HUES6 (cell line): ENCODE measurements at regions not wholly inside any gene's neighbourhood (a gene's known extent, or its start where the extent isn't known, plus 50 kb on each side); places are given as distances from the start of the nearest gene placed in this dataset.

Experiments used
- H3K27ac ChIP-seq: 2 replicates; pipeline ENCODE4 v1.7.0; 2013; ENCODE audit warnings: low read depth, mild to moderate bottlenecking, low read length, inconsistent platforms
- H3K27me3 ChIP-seq: 2 replicates; pipeline ENCODE4 v1.6.1; 2013; ENCODE audit warnings: low read length; ENCODE audit not compliant: control insufficient read depth, insufficient read depth
- H3K36me3 ChIP-seq: 2 replicates; pipeline ENCODE4 v1.6.1; 2013; ENCODE audit warnings: low read length; ENCODE audit not compliant: control insufficient read depth, insufficient read depth
- H3K4me1 ChIP-seq: 2 replicates; pipeline ENCODE4 v1.6.1; 2013; ENCODE audit warnings: low read length; ENCODE audit not compliant: control insufficient read depth, insufficient read depth
- H3K4me3 ChIP-seq: 2 replicates; pipeline ENCODE4 v1.5.1; 2013; ENCODE audit warnings: low read depth, low read length
- H3K9ac ChIP-seq: one replicate; pipeline ENCODE4 v1.6.1; 2013; ENCODE audit warnings: mild to moderate bottlenecking, low read length
- H3K9me3 ChIP-seq: 2 replicates; pipeline ENCODE4 v1.6.1; 2013; ENCODE audit warnings: low read depth, low read length; ENCODE audit not compliant: control insufficient read depth, insufficient read depth

- Histone ChIP-seq H3K27me3 (no peaks in the 10 kb centered on the region), H3K4me3 (no peak overlapping the region), H3K27ac (no peak overlapping the region), H3K9ac (no peak overlapping the region), H3K4me1 (no peaks in the 10 kb centered on the region), H3K9me3 (no peaks in the 10 kb centered on the region), H3K36me3 (no peaks in the 10 kb centered on the region)
Measured at GRCh38 chr11:128285321-128285720, 302.0 kb downstream of the ETS1 start.

GRCh38 chr11:128284634-128285033 lies 302.7 kb downstream of the ETS1 start:
- H3K27ac ChIP-seq, result no peak overlapping the region
- H3K4me1 ChIP-seq, result no peaks in the 10 kb centered on the region
- no peaks in the 10 kb centered on the region for H3K9me3 ChIP-seq

GRCh38 chr11:128283451-128283850 lies 303.9 kb downstream of the ETS1 start:
- no peaks in the 10 kb centered on the region for H3K36me3 ChIP-seq
- no peaks in the 10 kb centered on the region for H3K9me3 ChIP-seq
- no peaks in the 10 kb centered on the region for H3K4me1 ChIP-seq
- H3K9ac ChIP-seq, result no peak overlapping the region
- no peaks in the 10 kb centered on the region for H3K27me3 ChIP-seq
- no peak overlapping the region for H3K27ac ChIP-seq
- no peak overlapping the region for H3K4me3 ChIP-seq

More at GRCh38 chr11:128284634-128285033, 302.7 kb downstream of the ETS1 start:
- Histone ChIP-seq H3K9ac (no peak overlapping the region), H3K4me3 (no peak overlapping the region), H3K27me3 (no peaks in the 10 kb centered on the region), H3K36me3 (no peaks in the 10 kb centered on the region)

GRCh38 chr11:128282053-128282452 lies 305.3 kb downstream of the ETS1 start:
- no peak overlapping the region for H3K4me3 ChIP-seq
- H3K27me3 ChIP-seq, result no peaks in the 10 kb centered on the region
- H3K4me1 ChIP-seq, result no peaks in the 10 kb centered on the region
- H3K9me3 ChIP-seq, result no peaks in the 10 kb centered on the region
- no peaks in the 10 kb centered on the region for H3K36me3 ChIP-seq
- no peak overlapping the region for H3K27ac ChIP-seq
- H3K9ac ChIP-seq, result no peak overlapping the region

- Histone ChIP-seq H3K9me3 (no peaks in the 10 kb centered on the region), H3K36me3 (no peaks in the 10 kb centered on the region), H3K27me3 (no peaks in the 10 kb centered on the region), H3K27ac (no peak overlapping the region), H3K9ac (no peak overlapping the region), H3K4me1 (no peaks in the 10 kb centered on the region), H3K4me3 (no peak overlapping the region)
Measured at GRCh38 chr11:128279866-128280265, 307.5 kb downstream of the ETS1 start.

GRCh38 chr11:128273736-128274135 lies 313.6 kb downstream of the ETS1 start:
- Histone ChIP-seq H3K27ac (no peak overlapping the region), H3K4me3 (no peak overlapping the region), H3K9me3 (no peaks in the 10 kb centered on the region), H3K9ac (no peak overlapping the region), H3K4me1 (no peaks in the 10 kb centered on the region), H3K27me3 (no peaks in the 10 kb centered on the region), H3K36me3 (no peaks in the 10 kb centered on the region)

- Histone ChIP-seq H3K9ac (no peak overlapping the region), H3K36me3 (no peaks in the 10 kb centered on the region), H3K4me3 (no peak overlapping the region), H3K27me3 (no peaks in the 10 kb centered on the region), H3K4me1 (no peaks in the 10 kb centered on the region), H3K9me3 (no peaks in the 10 kb centered on the region), H3K27ac (no peak overlapping the region)
Measured at GRCh38 chr11:128271401-128271800, 316.0 kb downstream of the ETS1 start.

GRCh38 chr11:128269466-128269865 lies 317.9 kb downstream of the ETS1 start:
- Histone ChIP-seq H3K4me1 (no peaks in the 10 kb centered on the region), H3K9ac (no peak overlapping the region), H3K4me3 (no peak overlapping the region), H3K36me3 (no peaks in the 10 kb centered on the region), H3K9me3 (no peaks in the 10 kb centered on the region), H3K27ac (no peak overlapping the region), H3K27me3 (no peaks in the 10 kb centered on the region)

- Histone ChIP-seq H3K4me1 (no peaks in the 10 kb centered on the region), H3K9me3 (no peaks in the 10 kb centered on the region), H3K4me3 (no peak overlapping the region), H3K27me3 (no peaks in the 10 kb centered on the region), H3K27ac (no peak overlapping the region), H3K9ac (no peak overlapping the region), H3K36me3 (no peaks in the 10 kb centered on the region)
Measured at GRCh38 chr11:128266893-128267292, 320.5 kb downstream of the ETS1 start.

GRCh38 chr11:128262463-128263345 lies 324.7 kb downstream of the ETS1 start:
- Histone ChIP-seq H3K4me3 (no peak overlapping the region), H3K9me3 (no peaks in the 10 kb centered on the region), H3K36me3 (no peaks in the 10 kb centered on the region), H3K27me3 (no peaks in the 10 kb centered on the region), H3K27ac (no peak overlapping the region), H3K4me1 (no peaks in the 10 kb centered on the region), H3K9ac (no peak overlapping the region)

GRCh38 chr11:128261011-128261421 lies 326.3 kb downstream of the ETS1 start:
- H3K9me3 ChIP-seq, result no peaks in the 10 kb centered on the region
- no peaks in the 10 kb centered on the region for H3K27me3 ChIP-seq
- no peak overlapping the region for H3K9ac ChIP-seq
- H3K4me3 ChIP-seq, result no peak overlapping the region
- no peaks in the 10 kb centered on the region for H3K36me3 ChIP-seq
- no peak overlapping the region for H3K27ac ChIP-seq
- H3K4me1 ChIP-seq, result no peaks in the 10 kb centered on the region
